ENCODE measurements at regions not wholly inside any gene's neighbourhood (a gene's known extent, or its start where the extent isn't known, plus 50 kb on each side); places are given as distances from the start of the nearest gene placed in this dataset.

DNA sequence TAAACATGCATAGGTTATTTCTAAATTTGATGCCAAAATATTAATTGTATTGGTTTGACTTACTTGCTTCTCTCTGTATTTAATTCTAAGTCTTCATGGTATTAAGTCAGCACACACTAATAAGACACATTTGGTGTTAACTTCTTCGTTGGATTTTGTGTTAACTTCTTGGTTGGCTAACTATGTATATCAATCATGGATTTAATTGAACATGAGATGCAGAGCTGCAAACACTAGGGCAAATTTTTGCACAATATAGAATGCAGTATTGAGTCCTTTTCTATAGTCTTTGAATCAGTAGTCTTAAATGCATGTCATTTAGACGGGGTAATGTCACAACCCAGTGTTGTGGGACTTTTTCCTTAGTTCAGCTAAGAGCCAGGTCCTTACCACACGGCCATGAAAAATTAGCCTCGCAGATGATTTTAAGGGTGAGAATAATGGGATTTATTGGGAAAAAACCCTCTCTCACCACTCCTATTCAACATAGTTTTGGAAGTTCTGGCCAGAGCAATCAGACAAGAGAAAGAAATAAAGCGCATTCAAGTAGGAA lies 142.9 kb upstream of the TRIM24 start:
- H3K4me1 Mint-ChIP-seq = peaks cover 3% of the 10 kb centered on the region
- Histone ChIP-seq H3K4me2 (replicated peaks; ENCODE audit: extremely low read depth, low read length, poor library complexity, severe bottlenecking) (no peak overlapping the region), H3K4me1 (ENCODE audit: control insufficient read depth in 1 of 2, insufficient read depth in 2 of 2, low read length in 2 of 2) (no peaks in the 10 kb centered on the region), H3K36me3 (replicated peaks in 1 of 2; ENCODE audit: control insufficient read depth in 1 of 2, insufficient read depth in 2 of 2, low read length in 2 of 2) (no peaks in the 10 kb centered on the region), H3K9ac (ENCODE audit: insufficient read depth, low read length, poor library complexity, severe bottlenecking) (no peak overlapping the region), H3K4me3 (replicated peaks in 1 of 3; ENCODE audit: low read depth in 2 of 3, low read length in 3 of 3) (no peak overlapping the region), H2AFZ (ENCODE audit: insufficient read depth, low read depth, low read length, poor library complexity, severe bottlenecking) (no peak overlapping the region), H3K9me3 (replicated peaks in 1 of 2; ENCODE audit: control insufficient read depth in 1 of 2, insufficient read depth in 1 of 2, low read length in 2 of 2) (peaks cover 0 to 12% of the 10 kb centered on the region in 2 donors), H3K79me2 (ENCODE audit: insufficient read depth, low read length) (no peaks in the 10 kb centered on the region), H3K27me3 (ENCODE audit: control insufficient read depth in 2 of 2, insufficient read depth in 2 of 2, low read length in 2 of 2) (no peaks in the 10 kb centered on the region), H4K20me1 (ENCODE audit: insufficient read depth, low read length) (no peaks in the 10 kb centered on the region), H3K27ac (ENCODE audit: low read depth in 1 of 2, low read length in 2 of 2) (no peak overlapping the region)
- WGBS (ENCODE audit: insufficient coverage) = no CpG with 5 or more reads among the region's 5 CpGs
- TF ChIP-seq CTCF (IDR thresholded peaks at IDR 0.05) = no peak
- H3K9me3 Mint-ChIP-seq = peaks cover 11 to 29% (median 17%) of the 10 kb centered on the region in 7 donors
- H3K36me3 Mint-ChIP-seq = no peaks in the 10 kb centered on the region
- H3K27me3 Mint-ChIP-seq (ENCODE audit: low read depth in 3 of 3) = peaks cover 0 to 4% (median 3%) of the 10 kb centered on the region in 3 donors
- H3K27ac Mint-ChIP-seq = no peak overlapping the region
- intact Hi-C loops (cut with micrococcal nuclease) = no loop called here
- no peak overlapping the region for H3K4me3 Mint-ChIP-seq
- no peak for DNase-seq

DNA sequence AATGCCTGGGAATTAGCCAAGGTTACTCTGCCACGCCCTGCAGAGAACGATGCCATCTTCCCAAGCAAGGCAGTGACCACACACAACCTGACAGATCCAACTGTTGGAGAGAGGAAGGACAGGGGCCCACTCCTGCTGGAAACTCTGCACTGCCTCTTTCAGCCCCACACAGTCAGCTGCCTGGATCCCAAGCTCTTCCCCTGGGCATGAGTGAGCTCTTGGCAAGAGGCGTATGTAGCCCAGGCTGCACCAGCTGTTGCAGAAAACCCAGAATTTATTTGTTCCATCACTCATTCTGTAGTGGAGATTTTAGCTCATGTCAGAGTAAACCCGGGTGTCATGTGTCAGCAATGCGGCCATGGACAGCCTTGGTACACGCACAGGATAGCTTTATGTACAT lies 135.1 kb upstream of the TRIM24 start:
- no peak for DNase-seq
- 92% methylated on average over 2 of the region's 6 CpGs for WGBS (ENCODE audit: insufficient coverage)
- H3K4me2 ChIP-seq (replicated peaks; ENCODE audit: extremely low read depth, low read length, poor library complexity, severe bottlenecking) = no peak overlapping the region
- no peak overlapping the region for H3K27ac ChIP-seq (ENCODE audit: low read depth in 1 of 2, low read length in 2 of 2)
- no peaks in the 10 kb centered on the region for H3K36me3 Mint-ChIP-seq
- H3K4me3 Mint-ChIP-seq = no peak overlapping the region
- H2AFZ ChIP-seq (ENCODE audit: insufficient read depth, low read depth, low read length, poor library complexity, severe bottlenecking) = no peak overlapping the region
- no peaks in the 10 kb centered on the region for H3K27me3 Mint-ChIP-seq (ENCODE audit: low read depth in 3 of 3)
- TF ChIP-seq CTCF (IDR thresholded peaks at IDR 0.05) = no peak
- peaks cover 17 to 47% (median 32%) of the 10 kb centered on the region in 7 donors for H3K9me3 Mint-ChIP-seq
- no peaks in the 10 kb centered on the region for H4K20me1 ChIP-seq (ENCODE audit: insufficient read depth, low read length)
- no peaks in the 10 kb centered on the region for H3K79me2 ChIP-seq (ENCODE audit: insufficient read depth, low read length)
- peak overlapping the region in 1 of 7 donors; percentile 73 for H3K27ac Mint-ChIP-seq
- no peak overlapping the region for H3K4me3 ChIP-seq (replicated peaks in 1 of 3; ENCODE audit: low read depth in 2 of 3, low read length in 3 of 3)
- H3K9me3 ChIP-seq (replicated peaks in 1 of 2; ENCODE audit: control insufficient read depth in 1 of 2, insufficient read depth in 1 of 2, low read length in 2 of 2) = peaks cover 20 to 28% of the 10 kb centered on the region in 2 donors
- no peaks in the 10 kb centered on the region for H3K36me3 ChIP-seq (replicated peaks in 1 of 2; ENCODE audit: control insufficient read depth in 1 of 2, insufficient read depth in 2 of 2, low read length in 2 of 2)
- no peak overlapping the region for H3K9ac ChIP-seq (ENCODE audit: insufficient read depth, low read length, poor library complexity, severe bottlenecking)
- intact Hi-C loops (cut with micrococcal nuclease) = no loop called here
- H3K4me1 Mint-ChIP-seq = no peaks in the 10 kb centered on the region
- no peaks in the 10 kb centered on the region for H3K4me1 ChIP-seq (ENCODE audit: control insufficient read depth in 1 of 2, insufficient read depth in 2 of 2, low read length in 2 of 2)
- no peaks in the 10 kb centered on the region for H3K27me3 ChIP-seq (ENCODE audit: control insufficient read depth in 2 of 2, insufficient read depth in 2 of 2, low read length in 2 of 2)

Data from CD14-positive monocyte (primary cell).